Nephron progenitor cell (in vitro differentiated cells): ENCODE measurements at regions not wholly inside any gene's neighbourhood (a gene's known extent, or its start where the extent isn't known, plus 50 kb on each side); places are given as distances from the start of the nearest gene placed in this dataset.

Source experiments
- DNase-seq: peaks from one replicate; pipeline ENCODE4 v3.0.0; 2021
- H3K27ac Mint-ChIP-seq: 2 replicates; pipeline ENCODE4 v1.8.0; 2021; ENCODE audit warnings: mild to moderate bottlenecking, moderate library complexity, mixed read lengths
- H3K27me3 Mint-ChIP-seq: 2 replicates; pipeline ENCODE4 v1.8.0; 2021; ENCODE audit warnings: mild to moderate bottlenecking, low read depth, mixed read lengths; ENCODE audit not compliant: poor library complexity
- H3K36me3 Mint-ChIP-seq: 2 replicates; pipeline ENCODE4 v1.8.0; 2021; ENCODE audit warnings: low read depth, mixed read lengths
- H3K4me1 Mint-ChIP-seq: 2 replicates; pipeline ENCODE4 v1.8.0; 2021; ENCODE audit warnings: mixed read lengths
- H3K4me3 Mint-ChIP-seq: 2 replicates; pipeline ENCODE4 v1.8.0; 2021; ENCODE audit warnings: mild to moderate bottlenecking, moderate library complexity, mixed read lengths
- H3K9me3 Mint-ChIP-seq: 2 replicates; pipeline ENCODE4 v1.8.0; 2021; ENCODE audit warnings: mild to moderate bottlenecking, moderate library complexity, mixed read lengths
- TF ChIP-seq, protein P1 (sequence below): fragments of 200-600 bp; sonication (generic); IDR thresholded peaks from 2 replicates; pipeline ENCODE4 v1.5.0; 2021; ENCODE audit warnings: antibody characterized with exemption

DNA sequence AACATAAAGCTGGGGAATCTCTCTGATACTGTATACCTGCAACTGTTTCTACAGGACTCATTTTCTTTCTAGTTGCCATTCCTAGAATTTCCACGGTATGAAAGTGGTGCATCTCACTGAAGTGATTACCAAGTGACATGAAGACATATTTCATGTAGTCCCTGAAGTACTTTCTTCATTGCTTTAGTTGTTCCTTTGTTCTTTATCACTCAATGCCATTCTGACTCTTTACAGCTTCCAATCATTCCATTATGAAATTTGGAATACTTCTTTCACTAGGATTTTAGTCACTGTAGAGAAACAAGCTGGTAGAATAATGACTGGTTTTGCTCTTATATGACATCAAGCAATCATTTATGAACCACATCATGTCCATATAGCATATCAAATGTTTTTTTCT lies 645.1 kb downstream of the CDH18 start:
- Mint-ChIP-seq H3K27ac (no peak overlapping the region), H3K4me3 (no peak overlapping the region), H3K9me3 (peaks cover 10% of the 10 kb centered on the region)

DNA sequence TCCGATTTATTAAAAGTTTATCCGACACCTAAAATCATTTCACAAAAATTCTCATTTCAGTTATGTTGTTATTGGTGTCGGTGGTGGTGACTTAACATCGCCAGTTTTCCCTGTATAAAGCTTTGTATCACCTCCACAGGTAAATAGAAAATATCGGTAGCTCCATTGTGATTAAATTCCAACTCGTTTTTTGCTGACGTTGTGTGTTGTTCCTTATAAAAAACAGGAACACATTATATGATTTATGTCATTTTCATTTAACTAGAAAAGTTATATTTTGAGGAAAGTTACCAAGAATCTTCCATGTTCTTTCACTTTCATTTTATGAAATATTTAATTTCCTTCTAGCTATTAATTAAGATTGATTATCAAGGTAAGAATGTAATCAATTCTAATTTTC lies 635.9 kb downstream of the CDH18 start:
- DNase-seq, result no peak
- Mint-ChIP-seq H3K9me3 (no peaks in the 10 kb centered on the region), H3K4me3 (no peak overlapping the region), H3K27me3 (no peaks in the 10 kb centered on the region), H3K27ac (no peak overlapping the region), H3K36me3 (no peaks in the 10 kb centered on the region), H3K4me1 (no peaks in the 10 kb centered on the region)
- TF ChIP-seq, protein P1, sequence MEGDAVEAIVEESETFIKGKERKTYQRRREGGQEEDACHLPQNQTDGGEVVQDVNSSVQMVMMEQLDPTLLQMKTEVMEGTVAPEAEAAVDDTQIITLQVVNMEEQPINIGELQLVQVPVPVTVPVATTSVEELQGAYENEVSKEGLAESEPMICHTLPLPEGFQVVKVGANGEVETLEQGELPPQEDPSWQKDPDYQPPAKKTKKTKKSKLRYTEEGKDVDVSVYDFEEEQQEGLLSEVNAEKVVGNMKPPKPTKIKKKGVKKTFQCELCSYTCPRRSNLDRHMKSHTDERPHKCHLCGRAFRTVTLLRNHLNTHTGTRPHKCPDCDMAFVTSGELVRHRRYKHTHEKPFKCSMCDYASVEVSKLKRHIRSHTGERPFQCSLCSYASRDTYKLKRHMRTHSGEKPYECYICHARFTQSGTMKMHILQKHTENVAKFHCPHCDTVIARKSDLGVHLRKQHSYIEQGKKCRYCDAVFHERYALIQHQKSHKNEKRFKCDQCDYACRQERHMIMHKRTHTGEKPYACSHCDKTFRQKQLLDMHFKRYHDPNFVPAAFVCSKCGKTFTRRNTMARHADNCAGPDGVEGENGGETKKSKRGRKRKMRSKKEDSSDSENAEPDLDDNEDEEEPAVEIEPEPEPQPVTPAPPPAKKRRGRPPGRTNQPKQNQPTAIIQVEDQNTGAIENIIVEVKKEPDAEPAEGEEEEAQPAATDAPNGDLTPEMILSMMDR, result no peak

More for the DNA sequence above, 645.1 kb downstream of the CDH18 start:
- DNase-seq, result no peak
- Mint-ChIP-seq H3K4me1 (no peaks in the 10 kb centered on the region), H3K27me3 (no peaks in the 10 kb centered on the region), H3K36me3 (no peaks in the 10 kb centered on the region)
- TF ChIP-seq, protein P1, result no peak

DNA sequence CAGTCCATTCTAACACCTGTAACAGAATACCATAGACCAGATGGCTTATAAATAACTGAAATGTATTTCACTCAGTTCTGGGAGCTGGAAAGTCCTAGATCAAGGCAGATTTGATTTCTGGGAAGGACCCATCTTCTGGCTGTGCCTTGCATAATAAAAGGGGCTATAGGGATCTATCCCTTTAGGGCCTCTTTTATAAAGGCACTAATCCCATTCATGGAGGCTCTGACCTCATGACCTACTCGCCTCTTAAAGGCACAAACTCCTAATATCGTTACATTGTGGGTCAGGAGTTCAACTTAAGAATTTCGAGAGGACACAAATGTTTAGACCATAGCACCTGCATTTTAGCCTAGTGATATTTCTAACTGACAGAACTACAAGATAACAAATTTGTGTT lies 619.0 kb downstream of the CDH18 start:
- H3K4me1 Mint-ChIP-seq, result no peaks in the 10 kb centered on the region
- H3K9me3 Mint-ChIP-seq, result no peaks in the 10 kb centered on the region
- no peak for DNase-seq

DNA sequence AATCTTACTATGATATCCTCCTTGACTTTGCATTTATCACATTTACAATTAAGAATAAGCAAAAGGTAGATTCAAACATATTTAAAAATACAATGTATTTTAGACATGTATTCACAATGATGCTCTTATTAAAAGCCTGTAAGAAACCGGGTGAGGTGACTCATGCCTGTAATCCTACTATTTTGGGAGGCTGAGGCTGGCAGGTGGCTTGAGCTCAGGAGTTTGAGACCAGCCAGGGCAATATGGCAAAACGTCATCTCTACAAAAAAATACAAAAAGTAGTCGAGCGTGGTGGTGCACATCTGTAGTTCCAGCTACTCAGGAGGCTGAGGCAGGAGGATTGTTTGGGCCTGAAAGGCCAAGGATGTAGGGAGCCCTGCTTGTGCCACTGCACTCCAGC lies 618.4 kb downstream of the CDH18 start:
- H3K9me3 Mint-ChIP-seq, result no peaks in the 10 kb centered on the region
- H3K4me3 Mint-ChIP-seq, result no peak overlapping the region
- TF ChIP-seq, protein P1, result no peak
- H3K4me1 Mint-ChIP-seq, result no peaks in the 10 kb centered on the region
- H3K36me3 Mint-ChIP-seq, result no peaks in the 10 kb centered on the region
- DNase-seq, result no peak
- H3K27me3 Mint-ChIP-seq, result peaks cover 6% of the 10 kb centered on the region
- H3K27ac Mint-ChIP-seq, result no peak overlapping the region

More for the DNA sequence above, 619.0 kb downstream of the CDH18 start:
- peaks cover 6% of the 10 kb centered on the region for H3K27me3 Mint-ChIP-seq
- H3K27ac Mint-ChIP-seq, result no peak overlapping the region
- no peak overlapping the region for H3K4me3 Mint-ChIP-seq
- no peaks in the 10 kb centered on the region for H3K36me3 Mint-ChIP-seq
- TF ChIP-seq, protein P1, result no peak

DNA sequence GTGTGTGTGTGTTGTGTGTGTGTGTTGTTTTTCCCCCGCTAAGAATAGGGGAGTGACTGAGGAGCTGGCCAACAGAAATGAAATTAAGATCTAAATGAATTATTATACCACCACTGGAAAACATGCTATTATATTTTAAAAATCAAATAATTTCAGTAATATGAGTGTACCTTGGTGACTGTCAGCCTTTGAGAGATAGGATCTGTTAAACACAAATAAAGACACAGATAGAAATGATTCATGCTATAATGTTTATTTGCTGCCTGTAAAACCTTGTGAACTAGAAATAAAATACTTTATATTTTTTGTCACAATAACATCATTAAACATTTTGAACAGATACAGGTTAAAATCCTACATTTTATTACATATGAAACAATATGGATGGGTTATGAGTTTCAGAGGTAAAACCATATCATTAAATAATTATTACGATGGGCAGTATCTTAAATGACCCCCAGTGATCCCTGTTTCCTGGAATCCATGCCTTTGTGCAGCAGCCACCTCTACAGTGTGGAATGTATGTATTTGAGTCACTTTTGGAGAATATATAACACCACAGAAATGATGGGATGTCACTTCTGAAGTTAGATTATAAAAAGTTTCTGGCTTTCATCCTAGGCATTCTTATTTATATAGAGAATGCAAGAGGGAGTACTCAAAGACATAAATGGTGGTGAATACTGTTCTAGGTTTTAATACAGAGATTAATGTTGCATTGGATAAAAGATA lies 617.2 kb downstream of the CDH18 start:
- Mint-ChIP-seq H3K4me1 (no peaks in the 10 kb centered on the region), H3K27me3 (peaks cover 6% of the 10 kb centered on the region), H3K36me3 (no peaks in the 10 kb centered on the region), H3K9me3 (no peaks in the 10 kb centered on the region), H3K27ac (no peak overlapping the region), H3K4me3 (no peak overlapping the region)
- DNase-seq, result no peak
- TF ChIP-seq, protein P1, result no peak

DNA sequence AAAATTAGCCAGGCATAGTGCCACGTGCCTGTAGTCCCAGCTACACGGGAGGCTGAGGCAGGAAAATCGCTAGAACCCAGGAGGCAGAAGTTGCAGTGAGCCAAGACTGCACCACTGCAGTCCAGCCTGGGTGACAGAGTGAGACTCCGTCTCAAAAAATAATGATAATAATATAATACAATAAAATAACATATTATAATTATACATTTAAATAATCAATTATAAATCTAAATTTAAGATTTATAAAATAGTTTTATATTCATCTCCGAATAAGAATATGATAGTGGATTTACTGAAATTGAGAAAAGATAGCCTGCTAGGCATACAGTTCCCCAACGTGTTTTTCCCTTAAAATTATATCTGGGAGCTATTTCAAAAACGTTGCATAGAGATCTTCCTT lies 599.6 kb downstream of the CDH18 start:
- no peak for DNase-seq
- no peaks in the 10 kb centered on the region for H3K27me3 Mint-ChIP-seq
- TF ChIP-seq, protein P1, result no peak
- H3K36me3 Mint-ChIP-seq, result no peaks in the 10 kb centered on the region
- H3K9me3 Mint-ChIP-seq, result no peaks in the 10 kb centered on the region
- H3K4me1 Mint-ChIP-seq, result no peaks in the 10 kb centered on the region
- H3K27ac Mint-ChIP-seq, result no peak overlapping the region
- no peak overlapping the region for H3K4me3 Mint-ChIP-seq
